ENCODE measurements at regions not wholly inside any gene's neighbourhood (a gene's known extent, or its start where the extent isn't known, plus 50 kb on each side); places are given as distances from the start of the nearest gene placed in this dataset.

DNA sequence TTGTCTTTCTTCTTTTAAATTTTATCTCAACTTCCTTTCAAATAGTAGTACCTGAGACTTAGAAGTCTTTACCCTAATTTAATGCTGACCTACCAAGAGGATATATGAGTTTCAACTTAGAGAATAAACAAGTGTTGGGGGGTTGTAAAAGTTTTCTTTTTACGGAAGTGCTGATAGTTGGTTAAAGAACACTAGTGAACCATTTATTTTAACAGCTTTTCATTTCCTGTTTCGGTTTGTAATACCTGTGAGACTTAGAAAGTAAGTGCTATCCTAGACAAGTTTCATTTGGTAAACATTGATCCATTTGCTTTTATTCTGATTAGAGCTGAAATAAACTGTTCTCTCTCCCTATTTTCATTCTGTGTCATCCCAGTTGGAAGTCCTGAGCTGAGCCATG is 683.1 kb upstream of the SORCS1 start:
- no peak for DNase-seq

DNA sequence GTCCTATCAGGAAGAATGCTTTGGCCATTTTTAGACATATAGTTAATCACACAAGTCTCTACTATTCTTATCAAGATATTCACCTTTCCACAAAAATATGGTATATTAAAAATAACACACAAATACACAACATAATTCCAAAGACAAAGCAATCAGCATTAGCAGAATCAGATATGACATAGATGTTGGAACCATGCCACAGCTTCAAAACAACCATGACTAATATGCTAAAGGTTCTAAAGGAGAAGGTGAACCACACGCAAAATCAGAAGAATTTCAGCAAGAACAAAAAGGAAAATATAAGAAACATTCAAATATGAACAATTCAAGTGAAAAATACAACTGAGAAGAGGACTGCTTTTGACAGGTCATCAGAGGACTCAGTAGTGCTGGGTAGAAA is 670.2 kb upstream of the SORCS1 start:
- no peak for DNase-seq

DNA sequence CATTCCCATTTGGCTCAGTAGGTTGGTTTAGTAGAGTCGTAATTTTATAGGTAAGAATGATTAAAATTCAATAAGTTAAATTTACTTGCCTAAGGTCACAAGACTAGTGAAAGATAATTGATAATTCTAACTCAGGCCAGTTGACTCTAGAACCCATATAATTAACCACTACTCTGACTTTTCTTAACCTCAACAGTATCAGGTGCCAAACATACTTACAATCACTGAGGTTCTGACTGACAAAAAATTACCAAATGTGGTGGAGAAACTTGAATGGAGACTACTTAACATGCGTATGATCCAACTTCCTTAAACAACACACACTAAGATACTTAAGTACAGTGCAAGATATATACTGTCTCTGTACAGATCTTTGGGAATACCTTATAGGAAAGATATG is 667.3 kb upstream of the SORCS1 start:
- no peak for DNase-seq

DNA sequence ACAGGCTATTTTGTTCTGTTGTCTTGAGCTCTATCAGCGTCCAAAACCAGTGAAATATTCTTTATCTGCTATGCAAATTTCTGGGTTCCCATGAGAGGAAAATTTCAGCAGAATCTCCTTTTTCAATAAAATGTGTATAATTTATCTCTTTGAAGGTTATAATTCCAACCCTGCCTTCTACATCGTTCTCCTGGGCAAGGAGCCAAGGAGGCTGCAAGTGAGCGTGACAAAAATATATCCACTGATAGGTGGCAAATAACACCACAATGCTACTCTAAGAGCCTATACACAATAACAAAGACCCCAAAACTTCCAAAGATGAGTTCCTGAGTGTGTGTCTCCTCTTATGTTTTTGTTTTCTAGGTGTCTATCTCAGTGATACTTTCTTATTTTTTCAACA is 664.7 kb upstream of the SORCS1 start:
- no peak for DNase-seq

DNA sequence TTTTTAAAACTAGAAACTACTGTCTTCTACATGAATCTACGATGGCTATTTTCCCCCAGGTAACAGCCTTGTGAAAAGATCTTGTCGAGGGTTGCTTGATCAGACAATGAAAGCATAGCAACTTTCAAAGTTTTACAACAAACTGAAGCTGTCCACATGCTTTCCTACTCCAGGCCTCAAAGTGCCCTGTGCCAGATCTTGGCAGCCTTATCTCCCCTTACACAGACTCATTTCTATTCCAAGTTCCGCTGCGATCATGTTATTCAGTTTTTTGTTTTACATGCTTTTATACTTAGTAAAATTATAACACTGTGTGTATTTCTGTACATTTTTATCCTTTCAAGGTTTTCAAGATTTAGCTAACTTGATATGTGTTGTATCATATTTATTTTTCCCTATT is 661.7 kb upstream of the SORCS1 start:
- DNase-seq = no peak

DNA sequence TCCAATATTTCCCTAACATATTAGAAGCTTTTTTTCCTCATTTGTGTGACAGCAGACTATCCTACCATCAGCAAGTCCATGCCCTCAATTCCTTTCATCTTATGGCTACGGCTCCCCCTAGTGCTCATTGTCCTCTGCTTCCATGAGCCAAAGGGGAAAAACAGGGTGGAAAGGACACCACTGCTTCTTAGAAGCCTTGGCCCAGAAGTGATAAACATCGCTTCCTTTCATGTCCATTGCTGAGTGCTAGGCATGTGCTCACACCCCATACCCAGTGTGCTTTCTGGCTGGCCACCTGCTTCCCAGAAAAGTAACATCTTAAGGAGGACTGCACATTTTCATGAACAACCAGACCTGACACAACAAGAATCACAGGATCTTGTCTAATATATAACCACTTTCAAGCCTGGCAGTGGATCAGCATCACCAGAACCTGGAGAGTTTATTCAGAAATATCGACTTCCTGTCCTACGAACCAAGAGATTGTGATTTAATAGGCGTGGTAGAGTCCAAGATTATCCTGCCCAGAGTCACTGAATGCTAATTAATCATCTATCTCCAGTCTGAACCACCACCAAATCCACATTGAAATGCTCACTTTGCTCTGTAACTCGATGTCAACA is 650.5 kb upstream of the SORCS1 start:
- DNase-seq = peak; percentile 29

DNA sequence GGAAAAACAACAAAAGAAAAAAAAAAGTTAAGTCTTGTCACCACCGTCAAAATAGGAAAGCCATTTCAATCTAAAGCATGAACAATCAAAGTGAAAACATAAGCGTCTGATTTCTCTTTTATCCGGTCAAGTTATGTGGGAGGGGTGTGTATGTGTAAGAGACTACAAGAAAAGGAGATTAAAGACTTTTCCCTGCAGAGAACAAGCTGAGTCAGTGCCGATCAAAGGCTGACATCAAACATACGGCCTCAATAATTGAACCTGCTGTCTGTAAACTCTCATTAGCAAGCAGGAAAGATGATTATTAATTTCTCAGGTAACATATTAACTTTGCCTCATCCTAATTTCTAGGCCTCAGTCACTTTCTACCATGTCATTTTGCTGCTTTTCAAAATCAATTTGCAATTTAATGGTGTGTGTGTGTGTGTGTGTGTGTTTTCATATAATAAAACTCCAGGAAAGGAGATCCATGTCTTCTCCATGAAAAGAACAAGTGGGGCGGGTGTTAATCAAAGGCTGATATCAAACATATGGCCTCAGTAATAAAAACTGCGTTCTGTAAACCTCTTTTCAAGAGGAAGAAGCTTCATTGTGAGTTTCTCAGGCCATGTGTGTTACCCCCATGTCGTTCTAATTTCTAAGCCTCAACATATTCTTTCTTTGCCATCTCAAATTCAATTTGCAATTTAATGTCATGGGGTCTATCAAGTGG is 649.1 kb upstream of the SORCS1 start:
- DNase-seq = no peak

DNA sequence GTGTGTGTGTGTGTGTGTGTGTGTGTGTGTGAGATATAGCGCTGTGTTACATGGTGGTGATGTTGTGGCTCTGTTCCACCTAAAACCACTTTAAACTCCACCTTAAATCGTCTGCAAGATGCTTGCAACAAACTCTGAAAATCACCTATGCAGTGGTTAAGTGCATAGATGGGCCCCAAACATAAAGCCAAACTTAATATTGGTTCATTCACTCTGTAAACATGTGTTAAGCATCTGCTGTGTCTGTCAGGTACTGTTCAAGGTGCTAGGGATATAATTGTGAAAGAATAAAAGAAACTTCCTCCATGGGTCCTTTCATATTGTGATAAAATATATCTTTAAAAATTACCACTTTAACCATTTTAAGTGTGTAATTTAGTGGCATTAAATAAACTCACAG is 645.4 kb upstream of the SORCS1 start:
- no peak for DNase-seq

DNA sequence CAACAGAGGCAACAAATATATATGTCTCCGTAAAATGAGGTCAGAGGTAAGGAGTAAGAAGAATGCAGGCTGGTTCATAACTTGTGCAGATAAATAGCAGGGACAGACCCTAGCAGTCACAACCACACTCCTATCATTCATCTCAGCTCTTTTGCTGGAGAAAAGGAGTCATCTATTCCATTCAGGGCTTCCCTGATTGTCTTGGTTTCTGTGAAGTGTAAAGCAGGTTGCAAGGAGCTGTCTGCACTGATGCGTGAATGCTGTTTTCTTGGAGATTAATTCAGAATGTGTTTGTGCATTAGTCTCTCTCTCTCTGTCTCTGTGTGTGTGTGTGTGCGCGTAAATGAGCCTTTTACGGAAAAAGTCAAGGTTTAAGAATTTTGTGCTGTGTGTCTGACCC is 643.3 kb upstream of the SORCS1 start:
- DNase-seq = no peak

DNA sequence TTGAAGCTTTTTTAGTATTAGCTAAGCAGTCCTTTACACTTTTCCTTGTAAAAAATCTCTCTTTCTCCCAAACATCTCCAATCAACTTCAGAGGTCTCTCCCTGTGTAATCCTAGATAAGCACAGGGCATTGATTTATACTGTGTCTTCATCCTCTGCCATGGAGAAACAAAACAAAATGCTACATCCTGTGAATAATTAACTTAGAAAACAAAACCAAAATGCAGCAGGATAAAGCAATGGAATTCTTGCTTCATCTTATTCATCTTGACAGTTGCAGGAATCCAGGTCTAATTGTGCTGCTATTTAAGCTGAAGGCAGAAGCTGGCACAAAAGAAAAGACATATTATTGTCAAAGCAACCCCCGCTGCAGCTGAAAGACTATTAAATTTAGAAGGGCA is 641.5 kb upstream of the SORCS1 start:
- DNase-seq = no peak

DNA sequence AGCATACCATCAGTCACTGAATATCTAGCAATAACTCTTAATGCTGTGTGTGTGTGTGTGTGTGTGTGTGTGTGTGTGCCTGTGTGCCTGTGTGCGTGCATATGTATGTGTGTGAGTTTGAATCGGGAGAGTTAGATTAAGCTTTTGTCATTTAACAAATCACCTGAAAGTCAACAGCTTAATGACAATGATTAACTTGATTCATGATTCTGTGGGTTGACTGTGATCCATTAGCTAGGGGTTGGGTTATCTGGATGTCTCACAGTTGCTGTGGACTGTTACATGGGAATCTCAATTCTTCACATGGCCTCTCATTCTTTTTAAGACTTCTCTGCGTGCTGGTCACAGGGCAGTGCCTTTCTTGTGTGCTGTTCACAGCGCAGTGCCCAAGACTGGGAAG is 639.0 kb upstream of the SORCS1 start:
- DNase-seq = no peak

DNA sequence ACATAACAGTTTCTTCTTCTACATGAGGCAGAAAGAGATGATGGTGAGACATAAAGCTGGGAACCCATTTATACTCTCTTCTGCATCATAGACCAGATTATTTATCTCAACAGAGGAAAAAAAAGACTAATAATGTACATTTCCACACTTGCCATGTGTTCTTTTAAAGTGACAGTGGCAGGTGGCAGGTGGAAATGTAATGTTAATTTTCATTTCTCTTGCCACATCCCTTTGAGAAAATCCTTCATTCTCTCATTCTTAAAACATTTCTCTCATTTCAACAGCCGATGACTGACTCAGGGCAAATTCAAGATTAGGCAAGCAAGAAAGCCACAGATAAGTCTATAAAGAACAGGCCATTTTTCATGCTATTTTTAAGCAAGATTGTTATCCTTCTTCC is 635.6 kb upstream of the SORCS1 start:
- no peak for DNase-seq

DNA sequence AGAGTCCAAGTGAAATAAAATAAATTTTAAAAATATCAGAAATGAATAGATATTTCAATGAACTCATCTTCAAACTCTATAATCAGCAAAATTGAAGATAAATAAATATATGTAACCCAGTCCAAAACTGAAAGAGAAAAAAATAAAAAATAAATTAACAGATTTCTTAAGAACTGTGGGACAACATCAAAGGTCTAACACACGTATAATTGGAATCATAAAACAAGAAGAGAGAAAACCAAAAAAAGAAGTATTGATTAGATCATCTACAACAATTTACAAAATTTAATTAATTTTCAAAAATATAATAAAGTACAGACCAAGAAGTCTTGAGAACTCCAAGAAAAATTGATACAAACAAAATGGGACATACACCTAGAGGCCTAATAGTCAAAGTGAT is 625.8 kb upstream of the SORCS1 start:
- no peak for DNase-seq

DNA sequence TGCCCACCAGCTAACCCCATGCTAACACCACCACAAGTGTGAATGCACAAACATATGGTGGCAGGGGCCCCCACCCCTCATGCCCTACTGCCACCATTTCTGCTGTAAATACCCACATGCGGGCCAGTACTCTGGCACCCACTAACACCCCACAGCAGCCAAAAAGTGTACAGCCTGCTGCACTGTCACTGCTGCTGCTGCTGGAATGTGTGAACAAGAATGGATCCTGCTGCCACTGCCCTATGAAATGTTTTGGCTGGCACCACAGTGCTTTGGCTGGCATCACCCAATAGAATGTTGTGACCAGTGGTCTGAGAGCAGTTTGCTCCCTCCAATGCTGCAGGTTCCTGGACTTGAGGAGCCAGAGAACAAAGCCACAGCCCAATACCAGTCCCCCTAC is 606.6 kb upstream of the SORCS1 start:
- no peak for DNase-seq

DNA sequence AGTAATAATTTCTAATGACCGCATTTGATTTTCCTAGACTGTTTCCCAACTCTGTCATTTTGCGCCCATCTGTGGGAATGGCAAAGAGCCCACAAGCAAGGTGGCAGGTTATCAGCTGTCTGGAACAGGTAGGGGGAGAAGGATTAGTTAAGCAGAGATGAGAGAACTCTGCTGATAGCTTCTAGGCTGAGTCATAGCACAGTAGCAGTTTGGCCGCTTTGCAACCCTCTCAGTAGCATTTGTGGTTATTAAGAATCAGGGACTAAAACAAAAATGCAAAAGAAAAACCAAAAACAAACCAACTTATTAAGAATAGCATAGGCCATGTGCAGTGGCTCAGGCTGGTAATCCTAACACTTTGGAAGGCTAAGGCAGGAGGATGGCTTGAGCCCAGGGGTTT is 602.7 kb upstream of the SORCS1 start:
- DNase-seq = no peak

DNA sequence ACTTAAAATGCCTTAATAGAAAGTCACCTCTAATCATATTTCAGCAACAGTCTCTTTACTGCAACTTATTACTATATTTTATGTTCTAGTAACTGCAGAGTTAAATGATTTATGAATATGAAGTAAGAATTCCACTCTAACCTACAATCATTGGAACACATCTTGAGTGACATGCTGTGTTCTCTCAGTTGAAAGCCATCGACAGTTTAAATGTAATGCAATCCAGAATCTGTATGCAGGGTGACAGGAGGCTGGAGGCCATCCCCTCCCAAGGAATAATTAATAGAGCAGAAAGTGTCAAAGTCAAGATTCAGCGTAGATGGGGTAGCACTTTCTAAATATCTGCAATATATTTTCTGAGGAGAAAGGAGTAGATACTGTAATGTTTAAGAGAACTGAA is 590.3 kb upstream of the SORCS1 start:
- no peak for DNase-seq

DNA sequence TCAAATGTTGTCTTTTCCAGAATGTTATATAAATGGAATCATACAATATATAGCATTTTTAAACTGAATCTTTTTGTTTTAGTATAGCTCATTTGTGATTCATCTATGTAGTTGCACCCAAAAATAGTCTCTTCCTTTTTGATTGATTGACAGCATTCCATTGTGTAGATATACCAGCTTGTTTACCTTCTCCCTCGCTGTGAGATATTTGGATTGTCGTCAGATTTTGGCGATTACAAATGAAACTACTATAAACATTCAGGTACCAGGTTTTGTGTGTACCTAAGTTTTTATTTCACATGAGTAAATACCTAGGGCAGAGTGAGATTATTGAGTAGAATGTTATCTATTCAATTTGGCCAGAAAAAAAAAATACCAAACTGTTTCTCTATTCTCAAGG is 584.7 kb upstream of the SORCS1 start:
- no peak for DNase-seq

DNA sequence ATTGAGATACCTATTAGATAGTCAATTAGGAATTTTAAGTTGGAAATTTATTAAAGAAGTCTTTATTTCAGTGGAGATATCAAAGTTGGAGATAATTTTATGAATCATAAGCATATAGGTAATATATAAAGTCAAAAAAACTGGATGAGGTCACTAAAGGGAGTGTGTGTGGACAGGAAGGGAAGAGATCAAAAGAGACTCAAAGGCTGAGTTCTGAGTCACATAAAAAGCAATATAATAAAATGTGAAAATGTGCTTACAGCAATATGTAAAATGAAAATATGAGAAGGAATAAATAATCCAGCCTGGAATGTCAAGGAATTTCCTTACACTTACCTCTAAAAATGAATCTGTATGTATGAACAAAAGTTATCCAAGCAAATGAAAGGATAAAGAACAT is 583.3 kb upstream of the SORCS1 start:
- DNase-seq = no peak

DNA sequence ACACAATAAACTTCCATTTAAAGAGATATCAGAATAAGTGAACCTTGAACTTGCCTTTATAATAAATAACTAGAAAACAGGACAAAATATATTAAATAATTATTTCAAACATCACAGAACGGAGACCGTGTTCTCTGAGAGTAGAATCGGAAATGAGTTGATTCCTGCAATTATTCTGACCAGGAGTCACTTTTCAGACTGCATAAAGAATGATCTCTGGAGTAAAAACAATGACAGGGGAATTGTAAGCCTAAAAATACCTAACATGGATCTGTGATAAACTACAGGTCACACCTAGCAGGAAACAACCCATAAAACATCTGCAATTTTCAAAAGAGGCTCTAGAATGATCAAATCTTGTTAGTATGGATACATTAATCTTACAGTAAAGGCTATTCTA is 577.5 kb upstream of the SORCS1 start:
- DNase-seq = no peak

DNA sequence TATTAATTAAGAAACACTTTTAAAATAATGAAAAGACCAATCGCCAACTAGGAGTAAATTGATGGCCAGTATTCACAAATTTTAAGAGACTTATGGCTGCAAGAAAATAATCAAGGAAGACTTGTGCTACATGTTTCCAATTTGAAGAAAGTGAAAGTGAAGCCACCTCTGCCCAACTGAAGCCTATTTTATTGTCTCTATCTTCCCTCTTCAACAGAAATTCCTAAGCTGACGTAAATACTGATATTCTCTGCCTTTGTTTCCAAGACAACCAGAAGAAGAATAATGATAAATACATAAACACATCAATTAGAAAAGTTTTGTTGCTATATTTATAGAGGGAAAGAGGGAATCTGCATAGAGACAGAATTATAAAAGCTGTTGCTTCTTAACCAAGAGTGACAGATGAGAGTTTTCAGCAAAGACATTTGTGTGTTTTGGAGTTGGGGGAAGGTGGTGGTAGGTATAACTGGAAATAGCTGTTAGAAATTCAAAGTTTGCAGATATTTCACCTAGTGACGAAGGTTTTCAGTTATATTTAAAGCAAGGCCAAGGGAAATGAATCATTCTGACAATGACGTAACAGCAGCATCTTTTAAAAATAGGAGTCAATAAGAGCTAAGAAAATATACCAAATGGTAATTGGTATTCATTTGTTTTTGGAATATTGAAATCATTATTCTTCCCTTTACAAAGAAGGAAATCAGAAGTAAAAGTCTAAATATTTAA is 576.6 kb upstream of the SORCS1 start:
- no peak for DNase-seq

DNA sequence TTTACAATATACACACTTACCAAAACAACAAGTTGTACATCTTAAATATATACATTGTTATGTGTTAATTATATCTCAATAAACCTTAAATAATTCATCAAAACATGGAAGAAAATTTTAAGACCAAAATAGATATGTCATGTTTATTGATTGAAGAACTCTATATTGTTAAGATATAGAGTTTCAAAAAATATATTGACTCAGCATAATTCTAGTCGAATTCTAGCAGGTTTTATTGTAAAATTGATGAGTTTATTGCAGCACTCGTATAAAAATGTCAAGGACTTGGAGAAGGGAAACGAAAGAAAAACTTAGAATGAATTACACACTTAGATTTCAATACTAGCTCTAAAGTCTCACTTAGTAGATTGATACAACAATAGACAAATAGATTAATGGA is 575.4 kb upstream of the SORCS1 start:
- no peak for DNase-seq

DNA sequence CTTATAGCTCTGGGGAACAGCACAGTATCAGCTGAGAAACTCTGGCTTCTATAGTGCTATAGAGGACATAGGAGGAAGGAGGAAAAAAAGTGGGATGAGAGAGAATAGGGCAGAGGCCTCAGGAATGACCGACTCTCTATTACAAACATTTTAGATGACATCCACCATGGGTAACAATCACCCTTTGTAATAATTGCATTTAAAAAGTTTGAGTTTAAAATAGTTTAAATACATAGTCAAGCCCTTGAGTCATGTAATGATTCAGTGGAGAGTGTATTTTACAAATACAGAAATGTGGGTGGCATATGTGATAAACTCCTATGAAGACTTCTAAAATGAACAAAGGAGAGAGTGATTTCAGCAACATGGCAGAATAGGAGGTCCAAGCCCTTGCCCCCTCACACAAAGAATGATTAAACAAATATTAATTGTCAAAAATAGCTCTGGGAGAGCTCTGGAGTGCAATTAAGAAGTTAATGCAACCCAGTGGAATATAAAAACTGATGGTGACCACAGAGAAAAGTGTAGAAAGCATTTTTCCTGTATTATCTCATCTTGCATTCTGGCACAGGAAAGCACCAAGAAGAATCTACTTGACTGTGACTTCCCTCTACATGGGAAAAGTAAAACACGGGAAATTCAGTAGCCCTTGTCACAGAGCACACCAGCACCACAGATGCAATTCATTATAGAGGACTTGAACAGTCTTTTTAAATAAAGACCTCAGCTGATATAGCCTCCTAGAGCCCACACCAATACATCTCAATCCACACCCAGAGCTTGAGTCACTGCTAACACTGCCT is 569.0 kb upstream of the SORCS1 start:
- DNase-seq = no peak

DNA sequence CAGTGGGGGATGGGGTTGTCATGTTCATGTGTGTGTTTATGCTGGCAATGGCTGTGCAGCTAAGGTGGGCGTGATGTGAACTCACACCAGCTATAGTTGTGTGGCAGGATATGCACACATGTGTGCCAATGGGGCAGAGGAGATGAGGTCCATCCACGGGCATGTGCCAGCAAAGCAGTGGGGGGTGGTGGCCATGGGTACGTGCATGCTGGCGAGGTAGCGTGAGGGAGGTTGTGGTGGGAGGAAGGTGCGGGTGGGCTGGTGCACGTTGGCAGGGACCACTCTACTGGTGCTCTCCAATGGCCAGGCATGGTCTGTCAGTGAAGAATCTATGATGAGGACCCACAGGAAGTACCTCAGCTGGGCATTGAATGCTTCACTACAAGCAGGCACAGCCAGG is 567.5 kb upstream of the SORCS1 start:
- no peak for DNase-seq

DNA sequence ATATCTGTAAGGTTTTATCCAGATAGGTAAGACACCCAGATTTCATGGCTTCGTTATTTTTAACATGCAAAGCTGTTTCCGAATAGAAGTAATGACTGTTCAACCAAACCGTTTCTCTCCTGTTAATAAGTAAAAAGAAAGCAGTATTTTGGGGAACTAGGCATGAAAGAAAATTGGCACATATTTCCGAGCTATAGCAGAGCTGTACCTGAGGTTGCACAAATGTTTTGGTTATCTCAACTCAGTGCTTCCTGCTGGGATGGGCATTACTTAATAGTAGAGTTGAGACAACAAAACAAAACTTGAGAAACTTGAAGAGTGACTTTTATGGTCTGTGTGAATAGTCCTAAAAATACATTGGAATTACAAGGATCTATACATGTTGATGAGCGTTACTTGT is 564.3 kb upstream of the SORCS1 start:
- DNase-seq = no peak
